22Rv1 (cell line): ENCODE measurements at regions not wholly inside any gene's neighbourhood (a gene's known extent, or its start where the extent isn't known, plus 50 kb on each side); places are given as distances from the start of the nearest gene placed in this dataset.

Source experiments
- ZFX ChIP-seq: fragments of 450-650 bp; IDR thresholded peaks from 2 replicates; pipeline ENCODE4 v1.6.1; 2017; ENCODE audit warnings: antibody characterized with exemption, borderline replicate concordance
- TF ChIP-seq, protein P1 (sequence below): fragments of 450-650 bp; IDR thresholded peaks from 2 replicates; pipeline ENCODE4 v1.5.1; 2017; ENCODE audit warnings: mild to moderate bottlenecking

DNA sequence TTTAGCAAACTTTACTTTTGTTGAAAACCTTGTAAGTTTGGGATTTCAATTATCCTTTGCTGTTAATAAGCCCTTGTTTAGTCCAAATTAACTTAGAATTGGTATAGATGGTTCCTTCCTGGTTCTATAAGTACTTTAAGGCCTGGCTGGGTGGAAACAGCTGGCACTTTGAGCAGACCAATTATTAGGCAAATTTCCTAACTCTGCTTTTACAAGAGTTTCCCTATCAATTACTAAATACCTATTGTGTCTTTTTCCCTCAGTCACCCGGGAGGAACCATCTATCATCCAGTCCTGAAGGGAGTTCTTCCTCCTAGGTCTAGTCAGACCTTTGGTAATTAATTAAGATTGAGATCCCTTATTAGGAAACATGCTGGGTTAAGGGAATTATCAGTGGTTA, 138.0 kb downstream of the SLC38A6 start:
- TF ChIP-seq, protein P1, sequence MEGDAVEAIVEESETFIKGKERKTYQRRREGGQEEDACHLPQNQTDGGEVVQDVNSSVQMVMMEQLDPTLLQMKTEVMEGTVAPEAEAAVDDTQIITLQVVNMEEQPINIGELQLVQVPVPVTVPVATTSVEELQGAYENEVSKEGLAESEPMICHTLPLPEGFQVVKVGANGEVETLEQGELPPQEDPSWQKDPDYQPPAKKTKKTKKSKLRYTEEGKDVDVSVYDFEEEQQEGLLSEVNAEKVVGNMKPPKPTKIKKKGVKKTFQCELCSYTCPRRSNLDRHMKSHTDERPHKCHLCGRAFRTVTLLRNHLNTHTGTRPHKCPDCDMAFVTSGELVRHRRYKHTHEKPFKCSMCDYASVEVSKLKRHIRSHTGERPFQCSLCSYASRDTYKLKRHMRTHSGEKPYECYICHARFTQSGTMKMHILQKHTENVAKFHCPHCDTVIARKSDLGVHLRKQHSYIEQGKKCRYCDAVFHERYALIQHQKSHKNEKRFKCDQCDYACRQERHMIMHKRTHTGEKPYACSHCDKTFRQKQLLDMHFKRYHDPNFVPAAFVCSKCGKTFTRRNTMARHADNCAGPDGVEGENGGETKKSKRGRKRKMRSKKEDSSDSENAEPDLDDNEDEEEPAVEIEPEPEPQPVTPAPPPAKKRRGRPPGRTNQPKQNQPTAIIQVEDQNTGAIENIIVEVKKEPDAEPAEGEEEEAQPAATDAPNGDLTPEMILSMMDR: no peak
- no peak for TF ChIP-seq ZFX
